ENCODE measurements at regions not wholly inside any gene's neighbourhood (a gene's known extent, or its start where the extent isn't known, plus 50 kb on each side); places are given as distances from the start of the nearest gene placed in this dataset.

DNA sequence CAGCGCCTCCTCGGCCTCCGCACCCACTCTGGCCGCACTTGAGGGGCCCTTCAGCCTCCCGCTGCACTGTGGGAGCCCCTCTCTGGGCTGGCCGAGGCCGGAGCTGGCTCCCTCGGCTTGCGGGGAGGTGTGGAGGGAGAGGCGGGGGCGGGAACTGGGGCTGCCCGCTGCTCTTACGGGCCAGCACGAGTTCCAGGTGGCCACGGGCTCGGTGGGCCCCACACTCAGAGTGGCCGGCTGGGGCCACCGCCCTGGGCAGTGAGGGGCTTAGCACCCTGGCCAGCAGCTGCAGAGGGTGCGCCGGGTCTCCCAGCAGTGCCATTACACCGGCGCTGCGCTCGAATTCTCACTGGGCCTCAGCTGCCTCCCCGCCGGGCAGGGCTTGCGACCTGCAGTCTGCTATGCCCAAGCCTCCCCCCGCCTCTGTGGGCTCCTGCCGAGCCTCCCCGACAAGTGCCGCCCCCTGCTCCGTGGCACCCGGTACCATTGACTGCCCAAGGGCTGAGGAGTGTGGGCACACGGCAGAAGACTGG is 167.1 kb upstream of the PLSCR5 start:
- Histone ChIP-seq H3K27ac (no peak overlapping the region), H3K27me3 (ENCODE audit: insufficient read depth, low read depth, severe bottlenecking) (no peaks in the 10 kb centered on the region), H3K36me3 (no peaks in the 10 kb centered on the region), H3K9me3 (ENCODE audit: severe bottlenecking) (no peaks in the 10 kb centered on the region), H3K4me3 (ENCODE audit: low read depth, low read length) (no peak overlapping the region)
- TF ChIP-seq, protein P1, sequence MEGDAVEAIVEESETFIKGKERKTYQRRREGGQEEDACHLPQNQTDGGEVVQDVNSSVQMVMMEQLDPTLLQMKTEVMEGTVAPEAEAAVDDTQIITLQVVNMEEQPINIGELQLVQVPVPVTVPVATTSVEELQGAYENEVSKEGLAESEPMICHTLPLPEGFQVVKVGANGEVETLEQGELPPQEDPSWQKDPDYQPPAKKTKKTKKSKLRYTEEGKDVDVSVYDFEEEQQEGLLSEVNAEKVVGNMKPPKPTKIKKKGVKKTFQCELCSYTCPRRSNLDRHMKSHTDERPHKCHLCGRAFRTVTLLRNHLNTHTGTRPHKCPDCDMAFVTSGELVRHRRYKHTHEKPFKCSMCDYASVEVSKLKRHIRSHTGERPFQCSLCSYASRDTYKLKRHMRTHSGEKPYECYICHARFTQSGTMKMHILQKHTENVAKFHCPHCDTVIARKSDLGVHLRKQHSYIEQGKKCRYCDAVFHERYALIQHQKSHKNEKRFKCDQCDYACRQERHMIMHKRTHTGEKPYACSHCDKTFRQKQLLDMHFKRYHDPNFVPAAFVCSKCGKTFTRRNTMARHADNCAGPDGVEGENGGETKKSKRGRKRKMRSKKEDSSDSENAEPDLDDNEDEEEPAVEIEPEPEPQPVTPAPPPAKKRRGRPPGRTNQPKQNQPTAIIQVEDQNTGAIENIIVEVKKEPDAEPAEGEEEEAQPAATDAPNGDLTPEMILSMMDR (IDR thresholded peaks at IDR 0.05; ENCODE audit: low read depth, low read length): no peak
- DNase-seq: no peak

DNA sequence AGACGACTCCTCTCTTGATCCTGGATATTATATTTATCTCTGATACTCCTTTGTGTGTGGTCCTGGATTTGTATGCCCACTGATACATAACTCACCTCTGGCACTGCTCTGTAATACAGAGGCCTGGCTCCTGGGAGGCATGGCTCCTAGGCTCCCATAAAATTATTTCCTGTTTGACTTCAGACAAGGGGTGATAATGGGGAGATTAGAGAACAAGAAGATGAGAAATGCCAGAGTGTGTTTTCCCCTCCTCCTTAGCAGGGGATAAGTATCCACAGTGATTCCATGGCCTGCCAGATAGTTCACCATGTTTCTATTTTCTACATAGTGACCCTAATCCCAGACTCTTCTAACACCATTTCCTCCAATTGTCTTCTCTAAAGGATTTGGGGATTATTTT is 165.7 kb upstream of the PLSCR5 start:
- Histone ChIP-seq H3K27ac (no peak overlapping the region), H3K4me3 (ENCODE audit: low read depth, low read length) (no peak overlapping the region), H3K36me3 (no peaks in the 10 kb centered on the region), H3K9me3 (ENCODE audit: severe bottlenecking) (no peaks in the 10 kb centered on the region), H3K27me3 (ENCODE audit: insufficient read depth, low read depth, severe bottlenecking) (no peaks in the 10 kb centered on the region)
- DNase-seq: no peak
- TF ChIP-seq, protein P1 (IDR thresholded peaks at IDR 0.05; ENCODE audit: low read depth, low read length): no peak

DNA sequence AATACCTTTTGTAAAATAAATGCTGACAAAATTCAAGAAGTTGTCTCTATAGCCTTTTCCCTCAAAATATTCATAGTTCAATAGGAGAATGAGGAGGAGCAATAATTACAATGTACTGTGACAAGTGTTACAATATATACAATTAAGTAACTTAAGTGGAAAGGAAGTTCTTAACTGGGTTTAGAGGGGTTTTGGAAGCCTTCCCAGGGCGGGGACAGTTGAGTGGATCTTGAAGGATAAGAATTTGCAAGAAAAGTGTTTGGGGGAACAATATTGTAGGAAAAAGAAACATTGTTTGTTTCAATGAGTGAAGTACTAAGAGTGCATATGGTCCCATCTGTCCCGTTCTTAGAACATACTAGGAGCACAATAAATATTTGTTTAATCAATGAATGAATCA is 165.2 kb upstream of the PLSCR5 start:
- no peak overlapping the region for H3K4me3 ChIP-seq (ENCODE audit: low read depth, low read length)
- TF ChIP-seq, protein P1 (IDR thresholded peaks at IDR 0.05; ENCODE audit: low read depth, low read length): no peak
- H3K27ac ChIP-seq: no peak overlapping the region
- H3K27me3 ChIP-seq (ENCODE audit: insufficient read depth, low read depth, severe bottlenecking): no peaks in the 10 kb centered on the region
- no peak for DNase-seq
- no peaks in the 10 kb centered on the region for H3K36me3 ChIP-seq
- H3K9me3 ChIP-seq (ENCODE audit: severe bottlenecking): no peaks in the 10 kb centered on the region

DNA sequence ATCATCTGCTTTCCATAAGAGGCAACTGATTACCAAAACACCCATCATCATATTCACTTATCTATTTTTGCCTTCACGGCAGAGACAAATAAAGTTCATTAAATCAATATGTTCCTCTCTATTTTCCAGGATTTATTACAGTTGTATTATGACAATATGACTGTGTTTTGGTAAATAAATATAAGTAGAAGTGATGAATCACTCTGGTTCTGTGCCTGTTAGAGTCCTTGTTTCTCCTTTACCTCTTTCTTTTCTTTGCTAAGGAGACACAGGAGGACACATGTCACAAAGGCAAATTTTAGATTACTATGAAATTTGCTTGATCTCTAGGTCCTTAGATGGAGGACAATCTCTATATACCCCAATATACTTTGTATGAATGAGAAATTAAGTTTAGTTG is 152.6 kb upstream of the PLSCR5 start:
- no peaks in the 10 kb centered on the region for H3K27me3 ChIP-seq (ENCODE audit: insufficient read depth, low read depth, severe bottlenecking)
- no peaks in the 10 kb centered on the region for H3K9me3 ChIP-seq (ENCODE audit: severe bottlenecking)
- H3K4me3 ChIP-seq (ENCODE audit: low read depth, low read length): no peak overlapping the region
- TF ChIP-seq, protein P1 (IDR thresholded peaks at IDR 0.05; ENCODE audit: low read depth, low read length): no peak
- DNase-seq: no peak
- H3K27ac ChIP-seq: no peak overlapping the region
- no peaks in the 10 kb centered on the region for H3K36me3 ChIP-seq

DNA sequence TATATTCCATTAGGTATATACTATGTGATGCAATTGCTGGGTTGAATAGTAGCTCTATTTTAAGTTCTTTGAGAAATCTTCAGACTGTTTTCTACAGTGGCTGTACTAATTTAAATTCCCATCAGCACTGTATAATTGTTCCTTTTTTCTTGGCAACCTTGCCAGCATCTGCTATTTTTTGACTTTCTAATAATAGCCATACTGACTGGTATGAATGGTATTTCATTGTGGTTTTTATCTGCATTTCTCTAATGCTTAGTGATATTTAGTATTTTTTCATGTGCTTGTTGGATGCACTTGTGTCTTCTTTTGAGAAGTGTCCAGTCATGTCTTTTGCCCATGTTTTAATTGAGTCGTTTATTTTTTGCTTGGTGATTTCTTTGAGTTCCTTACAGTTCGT is 145.1 kb upstream of the PLSCR5 start:
- Histone ChIP-seq H3K27me3 (ENCODE audit: insufficient read depth, low read depth, severe bottlenecking) (no peaks in the 10 kb centered on the region), H3K4me3 (ENCODE audit: low read depth, low read length) (no peak overlapping the region), H3K9me3 (ENCODE audit: severe bottlenecking) (no peaks in the 10 kb centered on the region), H3K36me3 (no peaks in the 10 kb centered on the region), H3K27ac (no peak overlapping the region)
- DNase-seq: no peak
- TF ChIP-seq, protein P1 (IDR thresholded peaks at IDR 0.05; ENCODE audit: low read depth, low read length): no peak

DNA sequence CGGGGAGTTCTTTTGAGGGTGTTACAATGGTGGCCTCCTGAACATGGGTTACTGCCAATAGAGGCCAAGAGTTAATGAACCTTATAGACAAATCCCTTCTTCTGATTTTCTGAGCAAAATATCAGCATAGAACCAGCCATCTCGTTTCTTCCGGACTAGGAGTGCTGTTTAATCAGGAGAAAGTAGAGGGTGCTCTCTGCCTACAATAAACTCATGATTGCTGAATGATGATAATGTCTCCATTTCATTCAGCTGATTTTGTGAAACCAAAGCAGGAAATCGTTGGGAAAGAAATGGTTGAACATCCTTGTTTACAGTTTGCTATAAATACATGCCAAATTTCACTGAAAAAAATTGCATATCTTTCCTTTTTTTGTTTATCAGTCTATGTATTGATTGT is 142.8 kb upstream of the PLSCR5 start:
- no peak overlapping the region for H3K4me3 ChIP-seq (ENCODE audit: low read depth, low read length)
- no peak overlapping the region for H3K27ac ChIP-seq
- no peak for DNase-seq

More for the DNA sequence above, 142.8 kb upstream of the PLSCR5 start:
- Histone ChIP-seq H3K27me3 (ENCODE audit: insufficient read depth, low read depth, severe bottlenecking) (no peaks in the 10 kb centered on the region), H3K9me3 (ENCODE audit: severe bottlenecking) (no peaks in the 10 kb centered on the region), H3K36me3 (no peaks in the 10 kb centered on the region)
- TF ChIP-seq, protein P1 (IDR thresholded peaks at IDR 0.05; ENCODE audit: low read depth, low read length): peak; percentile 30; the same call in 1 of the 2 replicates
